Lower leg skin (tissue), 3 donors: ENCODE measurements at regions not wholly inside any gene's neighbourhood (a gene's known extent, or its start where the extent isn't known, plus 50 kb on each side); places are given as distances from the start of the nearest gene placed in this dataset.

ENCODE experiments used
- CTCF ChIP-seq, 3 donors: fragments of 450-650 bp; IDR thresholded peaks; one replicate each; pipeline ENCODE4 v1.5.1; 2016; ENCODE audit warnings: antibody characterized with exemption in 3 of 3, mild to moderate bottlenecking in 3 of 3, moderate library complexity in 2 of 3
- POLR2A ChIP-seq, 2 donors: fragments of 450-650 bp; IDR thresholded peaks; one replicate each; pipeline ENCODE4 v1.6.1; 2016 to 2017; ENCODE audit warnings: antibody characterized with exemption in 2 of 2, mild to moderate bottlenecking in 1 of 2, moderate library complexity in 1 of 2

GRCh38 chr13:75129331-75129730, 352.6 kb downstream of the TBC1D4 start:
- TF ChIP-seq CTCF (IDR thresholded peaks at IDR 0.05) (no peak), POLR2A (IDR thresholded peaks at IDR 0.05) (no peak)
